CD14-positive monocyte (primary cell): ENCODE measurements at regions not wholly inside any gene's neighbourhood (a gene's known extent, or its start where the extent isn't known, plus 50 kb on each side); places are given as distances from the start of the nearest gene placed in this dataset.
A peak's percentile ranks its signal among the peaks of the same experiment; 100 is the strongest.

ENCODE experiments used
- DNase-seq, 3 donors: peaks; one replicate each; pipeline ENCODE4 v3.0.0-alpha.2; 2011 to 2022
- H2AFZ ChIP-seq: 2 replicates; pipeline ENCODE4 v1.6.0; 2012; ENCODE audit warnings: mild to moderate bottlenecking, low read depth, low read length, inconsistent platforms; ENCODE audit not compliant: insufficient read depth, poor library complexity, severe bottlenecking
- H3K27ac ChIP-seq, 2 donors: 1 replicate in 1 of 2; 2 replicates in 1 of 2; pipeline ENCODE4 v1.5.1; 2012 to 2013; ENCODE audit warnings: low read length in 2 of 2, control low read depth in 1 of 2, inconsistent platforms in 1 of 2, low read depth in 1 of 2, mild to moderate bottlenecking in 1 of 2
- H3K27me3 ChIP-seq, 2 donors: one replicate each; pipeline versions ENCODE4 v1.6.0 to v1.6.1; 2011 to 2013; ENCODE audit warnings: low read length in 2 of 2; ENCODE audit not compliant: control insufficient read depth in 2 of 2, insufficient read depth in 2 of 2
- H3K36me3 ChIP-seq, 2 donors: replicated peaks in 1 of 2; 1 replicate in 1 of 2; 2 replicates in 1 of 2; pipeline versions ENCODE4 v1.5.1 to v1.6.1; 2012 to 2013; ENCODE audit warnings: low read length in 2 of 2, control low read depth in 1 of 2, inconsistent platforms in 1 of 2, mild to moderate bottlenecking in 1 of 2; ENCODE audit not compliant: insufficient read depth in 2 of 2, control insufficient read depth in 1 of 2
- H3K4me1 ChIP-seq, 2 donors: 1 replicate in 1 of 2; 2 replicates in 1 of 2; pipeline versions ENCODE4 v1.5.1 to v1.6.1; 2012 to 2013; ENCODE audit warnings: low read length in 2 of 2, control low read depth in 1 of 2, inconsistent platforms in 1 of 2, mild to moderate bottlenecking in 1 of 2, moderate library complexity in 1 of 2; ENCODE audit not compliant: insufficient read depth in 2 of 2, control insufficient read depth in 1 of 2
- H3K4me2 ChIP-seq: replicated peaks from 2 replicates; pipeline ENCODE3; 2012; ENCODE audit warnings: low read length, moderate library complexity, mild to moderate bottlenecking; ENCODE audit not compliant: poor library complexity, severe bottlenecking; ENCODE audit errors: extremely low read depth
- H3K4me3 ChIP-seq, 3 experiments: fragments of 200-600 bp in 1 of 3; sonication (generic) in 1 of 3; replicated peaks in 1 of 3; 1 replicate in 2 of 3; 2 replicates in 1 of 3; pipeline ENCODE4 v1.5.1; 2011 to 2013; ENCODE audit warnings: low read length in 3 of 3, mild to moderate bottlenecking in 3 of 3, control low read depth in 2 of 3, low read depth in 2 of 3, inconsistent platforms in 1 of 3, moderate library complexity in 1 of 3
- H3K79me2 ChIP-seq: 2 replicates; pipeline ENCODE4 v1.6.0; 2012; ENCODE audit warnings: mild to moderate bottlenecking, control low read depth, inconsistent platforms, low read length, moderate library complexity; ENCODE audit not compliant: insufficient read depth
- H3K9ac ChIP-seq: 2 replicates; pipeline ENCODE4 v1.6.0; 2017; ENCODE audit warnings: low read length, mild to moderate bottlenecking; ENCODE audit not compliant: insufficient read depth, poor library complexity, severe bottlenecking
- H3K9me3 ChIP-seq, 2 donors: replicated peaks in 1 of 2; 1 replicate in 1 of 2; 2 replicates in 1 of 2; pipeline versions ENCODE4 v1.5.1 to v1.6.1; 2012 to 2013; ENCODE audit warnings: low read length in 2 of 2, control low read depth in 1 of 2; ENCODE audit not compliant: control insufficient read depth in 1 of 2, insufficient read depth in 1 of 2
- H4K20me1 ChIP-seq: 2 replicates; pipeline ENCODE4 v1.6.0; 2012; ENCODE audit warnings: mild to moderate bottlenecking, low read length, control low read depth, moderate library complexity; ENCODE audit not compliant: insufficient read depth
- H3K27ac Mint-ChIP-seq, 7 donors: one replicate each; pipeline ENCODE4 v1.8.0; 2020; ENCODE audit warnings: mild to moderate bottlenecking in 7 of 7, mixed read lengths in 7 of 7, moderate library complexity in 6 of 7, inconsistent platforms in 2 of 7
- H3K27me3 Mint-ChIP-seq, 3 donors: one replicate each; pipeline ENCODE4 v1.8.0; 2021 to 2022; ENCODE audit warnings: low read depth in 3 of 3, mild to moderate bottlenecking in 3 of 3, mixed read lengths in 3 of 3, moderate library complexity in 3 of 3, inconsistent platforms in 1 of 3
- H3K36me3 Mint-ChIP-seq, 2 donors: one replicate each; pipeline ENCODE4 v1.8.0; 2020; ENCODE audit warnings: mixed read lengths in 2 of 2, inconsistent platforms in 1 of 2, mild to moderate bottlenecking in 1 of 2
- H3K4me1 Mint-ChIP-seq: one replicate; pipeline ENCODE4 v1.8.0; 2020; ENCODE audit warnings: mild to moderate bottlenecking, mixed read lengths
- H3K4me3 Mint-ChIP-seq, 2 donors: one replicate each; pipeline ENCODE4 v1.8.0; 2020; ENCODE audit warnings: mild to moderate bottlenecking in 2 of 2, mixed read lengths in 2 of 2, moderate library complexity in 1 of 2
- H3K9me3 Mint-ChIP-seq, 7 donors: one replicate each; pipeline ENCODE4 v1.8.0; 2020 to 2022; ENCODE audit warnings: mixed read lengths in 7 of 7, mild to moderate bottlenecking in 6 of 7, moderate library complexity in 6 of 7, inconsistent platforms in 2 of 7
- CTCF ChIP-seq: fragments of 200-600 bp; IDR thresholded peaks from one replicate; pipeline ENCODE4 v1.8.0; 2022; ENCODE audit warnings: antibody characterized with exemption, mild to moderate bottlenecking
- WGBS: methylation state at CpG from one replicate; pipeline ENCODE4 v1.1.5; 2013; ENCODE audit warnings: missing lambda C conversion rate; ENCODE audit not compliant: insufficient coverage; 5-methylcytosine and 5-hydroxymethylcytosine counted together
- intact Hi-C, 2 donors: fragments of 100-400 bp; cut with micrococcal nuclease; formaldehyde crosslinking; loops; one replicate each; pipeline versions ENCODE4 v1.15.0 to v1.15.1; 2023

DNA sequence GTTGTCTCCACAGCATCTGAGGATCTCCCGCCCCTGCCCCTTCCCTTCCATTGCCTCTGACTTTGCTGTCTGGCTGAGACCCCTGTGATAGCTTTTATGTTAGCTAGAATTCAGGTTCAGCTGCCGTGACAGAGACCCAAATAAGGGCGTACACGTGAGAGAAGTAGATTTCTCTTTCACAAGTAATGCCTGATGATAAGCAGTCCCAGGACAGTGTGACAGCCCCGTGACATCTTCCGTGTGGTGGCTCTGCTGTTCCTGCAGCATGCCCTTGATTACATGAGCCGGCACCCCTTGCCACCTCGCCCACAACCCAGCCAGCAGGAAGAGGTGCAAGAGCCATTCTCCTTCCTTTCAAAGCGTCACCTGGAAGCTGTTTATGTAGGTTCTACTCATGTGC, 130.9 kb upstream of the PODXL start:
- WGBS, result 86% methylated on average over 4 of the region's 9 CpGs
- H3K27me3 ChIP-seq, result no peaks in the 10 kb centered on the region

DNA sequence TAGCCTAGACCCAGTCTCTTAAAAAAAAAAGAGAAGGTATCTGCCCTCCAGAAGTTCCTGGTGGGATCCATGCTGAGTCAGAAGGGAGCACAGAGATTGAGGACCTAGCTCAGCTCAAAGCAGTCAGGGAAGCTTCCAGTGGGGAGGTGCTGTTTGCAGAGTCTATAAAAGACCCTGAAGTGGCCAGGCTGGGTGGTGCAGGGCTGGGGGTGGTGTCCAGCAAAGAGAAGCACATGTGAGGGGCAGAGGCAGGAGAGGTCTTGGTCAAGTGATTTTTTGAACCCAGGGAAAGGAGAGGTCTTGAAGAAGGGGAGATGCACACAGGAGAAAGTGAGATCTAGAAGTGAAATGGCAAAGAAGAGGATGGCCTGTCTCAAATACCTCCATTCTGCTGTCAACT, 130.4 kb upstream of the PODXL start:
- H3K27me3 ChIP-seq, result no peaks in the 10 kb centered on the region

More for the DNA sequence above, 130.9 kb upstream of the PODXL start:
- H3K4me2 ChIP-seq, result no peak overlapping the region
- Mint-ChIP-seq H3K27me3 (peaks cover 8 to 23% (median 21%) of the 10 kb centered on the region in 3 donors), H3K27ac (no peak overlapping the region), H3K4me3 (no peak overlapping the region), H3K36me3 (no peaks in the 10 kb centered on the region), H3K4me1 (peaks cover 5% of the 10 kb centered on the region), H3K9me3 (no peaks in the 10 kb centered on the region)
- no peak for TF ChIP-seq CTCF
- no peaks in the 10 kb centered on the region for H3K9me3 ChIP-seq
- no peaks in the 10 kb centered on the region for H3K79me2 ChIP-seq
- H3K27ac ChIP-seq, result no peak overlapping the region
- no peak overlapping the region for H3K4me3 ChIP-seq
- H3K36me3 ChIP-seq, result no peaks in the 10 kb centered on the region
- no peak overlapping the region for H2AFZ ChIP-seq
- no peaks in the 10 kb centered on the region for H4K20me1 ChIP-seq
- no peak overlapping the region for H3K9ac ChIP-seq
- intact Hi-C loops, result no loop called here
- no peak for DNase-seq
- H3K4me1 ChIP-seq, result peaks cover 0 to 3% of the 10 kb centered on the region in 2 donors

More for the DNA sequence above, 130.4 kb upstream of the PODXL start:
- Mint-ChIP-seq H3K4me3 (no peak overlapping the region), H3K4me1 (peaks cover under 1% of the 10 kb centered on the region), H3K27ac (peak overlapping the region in 1 of 7 donors; percentile 0), H3K9me3 (no peaks in the 10 kb centered on the region), H3K36me3 (no peaks in the 10 kb centered on the region), H3K27me3 (peaks cover 4 to 18% (median 18%) of the 10 kb centered on the region in 3 donors)
- no peaks in the 10 kb centered on the region for H4K20me1 ChIP-seq
- intact Hi-C loops, result no loop called here
- no peak overlapping the region for H3K4me2 ChIP-seq
- H3K79me2 ChIP-seq, result no peaks in the 10 kb centered on the region
- H3K27ac ChIP-seq, result no peak overlapping the region
- H3K9ac ChIP-seq, result no peak overlapping the region
- no peak overlapping the region for H3K4me3 ChIP-seq
- H3K9me3 ChIP-seq, result no peaks in the 10 kb centered on the region
- H3K4me1 ChIP-seq, result no peaks in the 10 kb centered on the region
- H2AFZ ChIP-seq, result no peak overlapping the region
- TF ChIP-seq CTCF, result no peak
- H3K36me3 ChIP-seq, result no peaks in the 10 kb centered on the region
- no peak for DNase-seq
